Stimulated activated CD8-positive, alpha-beta memory T cell treated with anti-CD3 and anti-CD28 coated beads, Interleukin-15, amount 100 ng/mL, for 24 hours (primary cell): ENCODE measurements at regions not wholly inside any gene's neighbourhood (a gene's known extent, or its start where the extent isn't known, plus 50 kb on each side); places are given as distances from the start of the nearest gene placed in this dataset.

Experiments
- DNase-seq: peaks from one replicate; pipeline ENCODE4 v3.0.0-alpha.2; 2020; ENCODE audit warnings: low read depth

- no peak for DNase-seq
Measured at GRCh38 chr2:129297430-129297829, 682.0 kb upstream of the RAB6C start.

GRCh38 chr2:129299338-129299737, 680.1 kb upstream of the RAB6C start:
- no peak for DNase-seq

GRCh38 chr2:129299756-129300155, 679.7 kb upstream of the RAB6C start:
- DNase-seq = no peak

- no peak for DNase-seq
Measured at GRCh38 chr2:129300456-129300855, 679.0 kb upstream of the RAB6C start.

GRCh38 chr2:129301431-129301913, 678.0 kb upstream of the RAB6C start:
- DNase-seq = no peak

- DNase-seq = no peak
Measured at GRCh38 chr2:129302106-129302505, 677.4 kb upstream of the RAB6C start.

- DNase-seq = no peak
Measured at GRCh38 chr2:129302561-129303183, 676.8 kb upstream of the RAB6C start.

- DNase-seq = no peak
Measured at GRCh38 chr2:129314120-129314519, 665.3 kb upstream of the RAB6C start.

GRCh38 chr2:129318581-129319421, 660.7 kb upstream of the RAB6C start:
- no peak for DNase-seq

- no peak for DNase-seq
Measured at GRCh38 chr2:129319422-129319717, 660.1 kb upstream of the RAB6C start.

GRCh38 chr2:129320288-129320687, 659.2 kb upstream of the RAB6C start:
- DNase-seq = no peak

GRCh38 chr2:129324349-129324748, 655.1 kb upstream of the RAB6C start:
- DNase-seq = no peak

- DNase-seq = no peak
Measured at GRCh38 chr2:129325151-129325550, 654.3 kb upstream of the RAB6C start.

- DNase-seq = no peak
Measured at GRCh38 chr2:129329574-129329973, 649.9 kb upstream of the RAB6C start.

GRCh38 chr2:129330504-129330903, 649.0 kb upstream of the RAB6C start:
- DNase-seq = no peak

GRCh38 chr2:129331638-129332037, 647.8 kb upstream of the RAB6C start:
- DNase-seq = no peak

- no peak for DNase-seq
Measured at GRCh38 chr2:129334128-129334527, 645.3 kb upstream of the RAB6C start.

GRCh38 chr2:129334696-129335410, 644.6 kb upstream of the RAB6C start:
- no peak for DNase-seq

- DNase-seq = no peak
Measured at GRCh38 chr2:129336276-129336675, 643.2 kb upstream of the RAB6C start.

GRCh38 chr2:129337076-129337475, 642.4 kb upstream of the RAB6C start:
- DNase-seq = no peak

- DNase-seq = no peak
Measured at GRCh38 chr2:129345540-129345939, 633.9 kb upstream of the RAB6C start.

- no peak for DNase-seq
Measured at GRCh38 chr2:129347486-129348217, 631.8 kb upstream of the RAB6C start.
